ENCODE measurements at regions not wholly inside any gene's neighbourhood (a gene's known extent, or its start where the extent isn't known, plus 50 kb on each side); places are given as distances from the start of the nearest gene placed in this dataset.

GRCh38 chr16:50888486-50889261, 146.8 kb downstream of the CYLD start (continued):
- TF ChIP-seq CBX5 (IDR thresholded peaks at IDR 0.05; ENCODE audit: low read depth, low read length) (no peak), TAF7 (optimal IDR thresholded peaks at IDR 0.05; ENCODE audit: borderline replicate concordance, low read depth, low read length) (no peak), EGR1 (IDR thresholded peaks at IDR 0.05; ENCODE audit: borderline replicate concordance, low read depth, low read length) (no peak), CREB1 (IDR thresholded peaks at IDR 0.05) (no peak), ASH2L (IDR thresholded peaks at IDR 0.05; ENCODE audit: low read length) (no peak), EP300 (IDR thresholded peaks at IDR 0.05; ENCODE audit: borderline replicate concordance in 1 of 2, low read depth in 2 of 2, low read length in 2 of 2) (no peak), ZNF274 (IDR thresholded peaks at IDR 0.05; ENCODE audit: borderline replicate concordance, extremely low read depth, low read length) (no peak), PHF8 (conservative IDR thresholded peaks at IDR 0.05; ENCODE audit: low read depth, low read length) (no peak)
